ENCODE measurements at regions not wholly inside any gene's neighbourhood (a gene's known extent, or its start where the extent isn't known, plus 50 kb on each side); places are given as distances from the start of the nearest gene placed in this dataset.

- H3K4me1 ChIP-seq (ENCODE audit: control insufficient read depth in 1 of 2, insufficient read depth in 2 of 2, low read length in 2 of 2): no peaks in the 10 kb centered on the region
- no peaks in the 10 kb centered on the region for H3K79me2 ChIP-seq (ENCODE audit: insufficient read depth, low read length)
- H2AFZ ChIP-seq (ENCODE audit: low read depth, low read length, poor library complexity, severe bottlenecking): no peak overlapping the region
- H4K20me1 ChIP-seq (ENCODE audit: insufficient read depth): no peaks in the 10 kb centered on the region
- H3K36me3 ChIP-seq (ENCODE audit: control insufficient read depth in 1 of 2, insufficient read depth in 2 of 2, low read length in 2 of 2): no peaks in the 10 kb centered on the region
- ATAC-seq: no peak
- ChIA-PET RAD21 (ENCODE audit: low non-redundant PET in 1 of 2, low total read pairs in 2 of 2, uncharacterized antibody in 2 of 2, unreplicated experiment in 2 of 2) (no interaction called here), CTCF (no interaction called here), POLR2A (no interaction called here)
- H3K9me2 ChIP-seq (ENCODE audit: insufficient read depth): no peaks in the 10 kb centered on the region
- H3K27me3 ChIP-seq (ENCODE audit: insufficient read depth, low read length): no peaks in the 10 kb centered on the region
- DNase-seq (ENCODE audit: low read depth, low spot score): no peak
- TF ChIP-seq EGR1 (IDR thresholded peaks at IDR 0.05; ENCODE audit: low read depth) (no peak), CBX3 (IDR thresholded peaks at IDR 0.05; ENCODE audit: low read depth) (no peak), ZNF274 (IDR thresholded peaks at IDR 0.05; ENCODE audit: low read depth, low read length) (no peak), EZH2 (IDR thresholded peaks at IDR 0.05) (no peak), REST (IDR thresholded peaks at IDR 0.05; ENCODE audit: low read depth) (no peak), MAX (IDR thresholded peaks at IDR 0.05) (no peak), FOSL1 (IDR thresholded peaks at IDR 0.05; ENCODE audit: low read depth) (no peak), JUND (IDR thresholded peaks at IDR 0.05) (no peak), EZH2phosphoT487 (IDR thresholded peaks at IDR 0.05; ENCODE audit: borderline replicate concordance) (no peak), SP1 (IDR thresholded peaks at IDR 0.05; ENCODE audit: low read depth) (no peak), YY1 (IDR thresholded peaks at IDR 0.05; ENCODE audit: extremely low read depth, insufficient replicate concordance, low read depth, low read length) (no peak), RAD21 (IDR thresholded peaks at IDR 0.05; ENCODE audit: low read depth) (no peak), SIN3A (IDR thresholded peaks at IDR 0.05; ENCODE audit: low read depth) (no peak), POLR2AphosphoS5 (IDR thresholded peaks at IDR 0.05; ENCODE audit: low read depth, low read length) (no peak), TCF7L2 (IDR thresholded peaks at IDR 0.05; ENCODE audit: borderline replicate concordance, extremely low read depth, insufficient read depth, insufficient read length) (no peak), ELF1 (IDR thresholded peaks at IDR 0.05; ENCODE audit: borderline replicate concordance, low read depth) (no peak)
- TF ChIP-seq, protein P1, sequence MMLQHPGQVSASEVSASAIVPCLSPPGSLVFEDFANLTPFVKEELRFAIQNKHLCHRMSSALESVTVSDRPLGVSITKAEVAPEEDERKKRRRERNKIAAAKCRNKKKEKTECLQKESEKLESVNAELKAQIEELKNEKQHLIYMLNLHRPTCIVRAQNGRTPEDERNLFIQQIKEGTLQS (IDR thresholded peaks at IDR 0.05): no peak
- no peak overlapping the region for H3K27ac ChIP-seq (ENCODE audit: low read depth, low read length)
- H3K4me2 ChIP-seq (ENCODE audit: low read length): no peak overlapping the region
- BruUV-seq (replicated peaks): no TSS peak
- intact Hi-C loops (cut with micrococcal nuclease): no loop called here
- H3K9me3 ChIP-seq (ENCODE audit: control insufficient read depth in 1 of 2, insufficient read depth in 1 of 2, low read depth in 1 of 2, low read length in 2 of 2): peaks cover 11 to 24% of the 10 kb centered on the region in 2 experiments; a peak in 2 of 4 replicates
- no peak overlapping the region for H3K9ac ChIP-seq (ENCODE audit: low read length)
- no peak overlapping the region for H3K4me3 ChIP-seq (replicated peaks in 1 of 2; ENCODE audit: low read depth in 1 of 2, low read length in 2 of 2)
These were observed 906.9 kb upstream of the RAG2 start for GRCh38 chr11:37504921-37505320.
